Osteocyte (in vitro differentiated cells): ENCODE measurements at regions not wholly inside any gene's neighbourhood (a gene's known extent, or its start where the extent isn't known, plus 50 kb on each side); places are given as distances from the start of the nearest gene placed in this dataset.

Experiments
- DNase-seq: peaks from one replicate; pipeline ENCODE4 v3.0.0; 2021; ENCODE audit warnings: mixed read lengths; ENCODE audit not compliant: unreplicated experiment; ENCODE audit errors: extremely low spot score
- H3K27ac Mint-ChIP-seq: one replicate; pipeline ENCODE4 v1.8.0; 2021; ENCODE audit warnings: mild to moderate bottlenecking, mixed read lengths; ENCODE audit not compliant: unreplicated experiment
- H3K27me3 Mint-ChIP-seq: one replicate; pipeline ENCODE4 v1.8.0; 2021; ENCODE audit warnings: mixed read lengths; ENCODE audit not compliant: unreplicated experiment
- H3K36me3 Mint-ChIP-seq: one replicate; pipeline ENCODE4 v1.8.0; 2021; ENCODE audit warnings: mixed read lengths; ENCODE audit not compliant: unreplicated experiment
- H3K4me1 Mint-ChIP-seq: one replicate; pipeline ENCODE4 v1.8.0; 2021; ENCODE audit warnings: mixed read lengths; ENCODE audit not compliant: unreplicated experiment
- H3K4me3 Mint-ChIP-seq: one replicate; pipeline ENCODE4 v1.8.0; 2021; ENCODE audit warnings: mild to moderate bottlenecking, moderate library complexity, mixed read lengths; ENCODE audit not compliant: unreplicated experiment
- H3K9me3 Mint-ChIP-seq: one replicate; pipeline ENCODE4 v1.8.0; 2021; ENCODE audit warnings: mixed read lengths; ENCODE audit not compliant: unreplicated experiment
- TF ChIP-seq, protein P1 (sequence below): fragments of 200-600 bp; sonication (generic); IDR thresholded peaks from 2 replicates; pipeline ENCODE4 v1.5.0; 2021; ENCODE audit warnings: antibody characterized with exemption, mild to moderate bottlenecking, moderate library complexity

DNA sequence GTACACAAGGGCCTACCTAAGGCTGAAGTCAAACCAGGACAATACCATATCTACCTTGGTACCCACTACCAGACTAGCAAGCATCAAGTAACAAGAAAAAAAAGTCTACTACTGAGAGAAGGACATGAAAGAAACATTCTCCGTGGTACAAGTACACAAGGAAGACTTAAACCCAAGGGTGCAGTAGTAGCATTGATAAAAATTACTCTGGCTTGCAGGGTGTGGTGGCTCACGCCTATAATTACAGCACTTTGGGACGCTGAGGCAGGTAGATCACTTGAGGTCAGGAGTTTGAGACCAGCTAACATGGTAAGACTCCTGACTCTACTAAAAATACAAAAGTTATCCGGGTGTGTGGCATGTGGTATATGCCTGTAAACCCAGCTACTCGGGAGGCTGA is 386.5 kb upstream of the PMFBP1 start:
- no peak for DNase-seq
- no peaks in the 10 kb centered on the region for H3K27me3 Mint-ChIP-seq
- H3K4me1 Mint-ChIP-seq, result peaks cover 4% of the 10 kb centered on the region
- H3K9me3 Mint-ChIP-seq, result no peaks in the 10 kb centered on the region
- no peaks in the 10 kb centered on the region for H3K36me3 Mint-ChIP-seq
- H3K27ac Mint-ChIP-seq, result no peak overlapping the region
- TF ChIP-seq, protein P1, sequence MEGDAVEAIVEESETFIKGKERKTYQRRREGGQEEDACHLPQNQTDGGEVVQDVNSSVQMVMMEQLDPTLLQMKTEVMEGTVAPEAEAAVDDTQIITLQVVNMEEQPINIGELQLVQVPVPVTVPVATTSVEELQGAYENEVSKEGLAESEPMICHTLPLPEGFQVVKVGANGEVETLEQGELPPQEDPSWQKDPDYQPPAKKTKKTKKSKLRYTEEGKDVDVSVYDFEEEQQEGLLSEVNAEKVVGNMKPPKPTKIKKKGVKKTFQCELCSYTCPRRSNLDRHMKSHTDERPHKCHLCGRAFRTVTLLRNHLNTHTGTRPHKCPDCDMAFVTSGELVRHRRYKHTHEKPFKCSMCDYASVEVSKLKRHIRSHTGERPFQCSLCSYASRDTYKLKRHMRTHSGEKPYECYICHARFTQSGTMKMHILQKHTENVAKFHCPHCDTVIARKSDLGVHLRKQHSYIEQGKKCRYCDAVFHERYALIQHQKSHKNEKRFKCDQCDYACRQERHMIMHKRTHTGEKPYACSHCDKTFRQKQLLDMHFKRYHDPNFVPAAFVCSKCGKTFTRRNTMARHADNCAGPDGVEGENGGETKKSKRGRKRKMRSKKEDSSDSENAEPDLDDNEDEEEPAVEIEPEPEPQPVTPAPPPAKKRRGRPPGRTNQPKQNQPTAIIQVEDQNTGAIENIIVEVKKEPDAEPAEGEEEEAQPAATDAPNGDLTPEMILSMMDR, result no peak
- no peak overlapping the region for H3K4me3 Mint-ChIP-seq

DNA sequence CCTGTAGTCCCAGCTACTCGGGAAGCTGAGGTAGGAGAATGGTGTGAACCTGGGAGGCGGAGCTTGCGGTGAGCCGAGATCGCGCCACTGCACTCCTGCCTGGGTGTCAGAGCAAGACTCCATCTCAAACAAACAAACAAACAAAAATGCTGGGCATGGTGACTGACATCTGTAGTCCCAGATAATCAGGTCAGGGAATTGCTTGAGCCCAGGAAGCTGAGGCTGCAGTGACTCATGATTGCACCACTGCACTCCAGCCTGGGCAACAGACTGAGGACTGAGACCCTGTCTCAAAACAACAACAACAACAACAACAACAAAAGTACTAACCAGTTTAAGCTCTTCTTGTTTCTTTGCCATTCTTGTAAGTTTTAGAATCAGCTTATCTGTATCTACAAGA is 383.0 kb upstream of the PMFBP1 start:
- Mint-ChIP-seq H3K36me3 (no peaks in the 10 kb centered on the region), H3K4me1 (peaks cover 3% of the 10 kb centered on the region), H3K27ac (no peak overlapping the region), H3K4me3 (no peak overlapping the region), H3K27me3 (no peaks in the 10 kb centered on the region), H3K9me3 (peaks cover 14% of the 10 kb centered on the region)
- TF ChIP-seq, protein P1, result no peak
- DNase-seq, result no peak

GRCh38 chr16:72552654-72553053 is 380.7 kb upstream of the PMFBP1 start:
- peaks cover 3% of the 10 kb centered on the region for H3K36me3 Mint-ChIP-seq
- H3K4me1 Mint-ChIP-seq, result peaks cover 3% of the 10 kb centered on the region
- H3K9me3 Mint-ChIP-seq, result peaks cover 14% of the 10 kb centered on the region
- H3K4me3 Mint-ChIP-seq, result no peak overlapping the region
- H3K27me3 Mint-ChIP-seq, result no peaks in the 10 kb centered on the region
- DNase-seq, result no peak
- peak overlapping the region; percentile 44 for H3K27ac Mint-ChIP-seq
- TF ChIP-seq, protein P1, result no peak

DNA sequence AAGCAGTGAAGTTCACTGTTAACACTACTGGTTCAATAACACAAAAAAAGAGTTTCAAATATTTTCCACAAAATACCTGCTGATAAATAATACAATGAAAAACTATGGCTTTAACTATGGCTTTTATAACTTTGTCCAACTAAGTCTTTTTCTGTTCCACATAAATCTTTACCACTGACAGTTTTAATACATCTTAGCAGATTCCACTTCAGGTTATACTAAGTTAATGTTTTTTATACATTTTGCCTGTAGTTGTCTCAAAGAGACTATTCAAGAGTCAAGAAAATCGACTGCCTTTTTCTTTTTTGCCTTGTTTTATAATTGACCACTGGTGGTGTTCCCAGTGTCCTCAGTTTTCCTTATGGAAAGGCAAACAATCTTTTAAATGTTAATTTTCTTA is 379.7 kb upstream of the PMFBP1 start:
- no peaks in the 10 kb centered on the region for H3K27me3 Mint-ChIP-seq
- no peak overlapping the region for H3K4me3 Mint-ChIP-seq
- DNase-seq, result no peak
- H3K9me3 Mint-ChIP-seq, result peaks cover 16% of the 10 kb centered on the region
- H3K36me3 Mint-ChIP-seq, result peaks cover 5% of the 10 kb centered on the region
- no peak overlapping the region for H3K27ac Mint-ChIP-seq
- TF ChIP-seq, protein P1, result no peak
- H3K4me1 Mint-ChIP-seq, result peaks cover 3% of the 10 kb centered on the region

- Mint-ChIP-seq H3K27ac (no peak overlapping the region), H3K9me3 (peaks cover 24% of the 10 kb centered on the region), H3K4me1 (peaks cover 5% of the 10 kb centered on the region), H3K27me3 (no peaks in the 10 kb centered on the region), H3K4me3 (no peak overlapping the region), H3K36me3 (peaks cover 10% of the 10 kb centered on the region)
- no peak for DNase-seq
- TF ChIP-seq, protein P1, result no peak
Measured at GRCh38 chr16:72549878-72550277, 377.9 kb upstream of the PMFBP1 start.
